IMR-90 (cell line): ENCODE measurements at regions not wholly inside any gene's neighbourhood (a gene's known extent, or its start where the extent isn't known, plus 50 kb on each side); places are given as distances from the start of the nearest gene placed in this dataset.

Source experiments
- ATAC-seq: fragments of 200-7000 bp; cut with Tn5 transposase; 2 replicates; pipeline ENCODE4 v1.9.1; 2020; ENCODE audit warnings: low read depth, mild to moderate bottlenecking, moderate library complexity
- BruUV-seq: library from RNA; stranded (reverse); fragments of 400-500 nt; replicated peaks from 2 replicates; lab custom pipeline; 2021; lab: Mats Ljungman, UMichigan
- CTCF ChIA-PET: fragments of 300-600 bp; formaldehyde crosslinking; extraction: SDS; loops from one replicate; lab custom pipeline; 2021; ENCODE audit warnings: antibody characterized with exemption; lab: Yijun Ruan, JAX
- POLR2A ChIA-PET: fragments of 300-600 bp; sonication (Branson Sonifier 250); formaldehyde crosslinking; loops from one replicate; lab custom pipeline; 2022; ENCODE audit warnings: antibody characterized with exemption; ENCODE audit not compliant: unreplicated experiment; lab: Charles Lee
- DNase-seq: peaks from one replicate; pipeline ENCODE4 v3.0.0; 2013
- H2AFZ ChIP-seq: replicated peaks from 2 replicates; pipeline ENCODE3; 2013; ENCODE audit warnings: low read length, mild to moderate bottlenecking; ENCODE audit not compliant: poor library complexity
- H2AK5ac ChIP-seq: 2 replicates; pipeline ENCODE4 v1.6.1; 2013; ENCODE audit warnings: low read depth, low read length, inconsistent platforms
- H2AK9ac ChIP-seq: replicated peaks from 2 replicates; pipeline ENCODE3; 2013; ENCODE audit warnings: mild to moderate bottlenecking, low read depth, low read length, moderate library complexity; ENCODE audit not compliant: poor library complexity
- H2BK120ac ChIP-seq: 2 replicates; pipeline ENCODE4 v1.6.1; 2013; ENCODE audit warnings: low read depth, low read length, inconsistent platforms
- H2BK15ac ChIP-seq: 3 replicates; pipeline ENCODE4 v1.6.1; 2013; ENCODE audit warnings: low read depth, low read length, inconsistent platforms
- H2BK20ac ChIP-seq: 2 replicates; pipeline ENCODE4 v1.6.1; 2013; ENCODE audit warnings: low read depth, mild to moderate bottlenecking, inconsistent platforms, low read length, moderate library complexity
- H2BK5ac ChIP-seq: 2 replicates; pipeline ENCODE4 v1.6.1; 2013; ENCODE audit warnings: mild to moderate bottlenecking, low read depth, low read length, inconsistent platforms; ENCODE audit not compliant: poor library complexity, severe bottlenecking
- H3K14ac ChIP-seq: replicated peaks from 2 replicates; pipeline ENCODE4 v1.6.1; 2013; ENCODE audit warnings: low read depth, low read length, inconsistent platforms
- H3K18ac ChIP-seq: 2 replicates; pipeline ENCODE4 v1.6.1; 2013; ENCODE audit warnings: low read depth, low read length, control low read depth
- H3K23ac ChIP-seq: 2 replicates; pipeline ENCODE4 v1.6.1; 2013; ENCODE audit warnings: low read depth, low read length, inconsistent platforms
- H3K27ac ChIP-seq: 2 replicates; pipeline ENCODE4 v1.5.1; 2013; ENCODE audit warnings: mild to moderate bottlenecking, control low read depth, low read length; ENCODE audit not compliant: insufficient read depth
- H3K27me3 ChIP-seq: 2 replicates; pipeline ENCODE4 v1.6.1; 2013; ENCODE audit warnings: low read length; ENCODE audit not compliant: control insufficient read depth, insufficient read depth
- H3K36me3 ChIP-seq: 2 replicates; pipeline ENCODE4 v1.6.1; 2013; ENCODE audit warnings: low read length, mixed read lengths; ENCODE audit not compliant: control insufficient read depth, insufficient read depth
- H3K4ac ChIP-seq: 2 replicates; pipeline ENCODE4 v1.6.1; 2013; ENCODE audit warnings: low read depth, low read length, inconsistent platforms
- H3K4me1 ChIP-seq: 2 replicates; pipeline ENCODE4 v1.6.1; 2013; ENCODE audit warnings: low read length, mixed read lengths; ENCODE audit not compliant: control insufficient read depth, insufficient read depth
- H3K4me2 ChIP-seq: 2 replicates; pipeline ENCODE4 v1.6.1; 2013; ENCODE audit warnings: low read depth, mild to moderate bottlenecking, control low read depth, low read length, moderate library complexity
- H3K4me3 ChIP-seq: 2 replicates; pipeline ENCODE4 v1.5.1; 2013; ENCODE audit warnings: low read depth, mild to moderate bottlenecking, control low read depth, low read length, moderate library complexity; ENCODE audit not compliant: insufficient read depth
- H3K56ac ChIP-seq: 2 replicates; pipeline ENCODE4 v1.6.1; 2013; ENCODE audit warnings: low read length, inconsistent platforms; ENCODE audit not compliant: insufficient read depth; ENCODE audit errors: extremely low read depth
- H3K79me1 ChIP-seq, 2 experiments: 2 replicates each; pipeline ENCODE4 v1.6.1; 2013; ENCODE audit warnings: low read length in 2 of 2, inconsistent platforms in 1 of 2, low read depth in 1 of 2
- H3K9ac ChIP-seq: 2 replicates; pipeline ENCODE4 v1.6.1; 2013; ENCODE audit warnings: low read depth, low read length, control low read depth
- H3K9me1 ChIP-seq: 2 replicates; pipeline ENCODE4 v1.6.1; 2013; ENCODE audit warnings: low read length, inconsistent platforms; ENCODE audit not compliant: insufficient read depth
- H3K9me3 ChIP-seq: 2 replicates; pipeline ENCODE4 v1.6.1; 2013; ENCODE audit warnings: low read length; ENCODE audit not compliant: control insufficient read depth, insufficient read depth
- H4K20me1 ChIP-seq: 2 replicates; pipeline ENCODE4 v1.6.1; 2013; ENCODE audit warnings: low read length, inconsistent platforms; ENCODE audit not compliant: insufficient read depth
- H4K5ac ChIP-seq: 2 replicates; pipeline ENCODE4 v1.6.1; 2013; ENCODE audit warnings: mild to moderate bottlenecking, low read depth, low read length, control low read depth
- H4K8ac ChIP-seq, 2 experiments: 2 replicates each; pipeline ENCODE4 v1.6.1; 2013; ENCODE audit warnings: low read depth in 2 of 2, low read length in 2 of 2, control low read depth in 1 of 2, inconsistent platforms in 1 of 2
- H4K91ac ChIP-seq: 2 replicates; pipeline ENCODE4 v1.6.1; 2013; ENCODE audit warnings: low read depth, low read length, inconsistent platforms; ENCODE audit not compliant: insufficient read depth
- MAFK ChIP-seq: IDR thresholded peaks from 2 replicates; pipeline ENCODE4 v1.6.1; 2012; ENCODE audit warnings: low read depth, low read length, improper control_type of control experiment
- RCOR1 ChIP-seq: IDR thresholded peaks from 2 replicates; pipeline ENCODE4 v1.6.1; 2012; ENCODE audit warnings: mild to moderate bottlenecking, low read length, improper control_type of control experiment; ENCODE audit not compliant: insufficient replicate concordance
- SMC3 ChIP-seq: fragments of 150-350 bp; IDR thresholded peaks from 2 replicates; pipeline ENCODE4 v1.6.1; 2016; ENCODE audit warnings: low read depth, mild to moderate bottlenecking, antibody characterized with exemption, low read length, moderate library complexity
- WGBS, 2 experiments: methylation state at CpG; one replicate each; pipeline versions ENCODE4 v1.1.5 to v1.1.7; 2013; ENCODE audit warnings: missing lambda C conversion rate in 2 of 2; ENCODE audit not compliant: insufficient read length in 1 of 2; ENCODE audit errors: extremely low coverage in 2 of 2; 5-methylcytosine and 5-hydroxymethylcytosine counted together
- dilution Hi-C: fragments of 300-500 bp; cut with HindIII; formaldehyde crosslinking; loops from one replicate; pipeline ENCODE4 v1.14.3; 2018; ENCODE audit warnings: low sequenced_read_pairs; ENCODE audit not compliant: unreplicated experiment
- in situ Hi-C: fragments of 300-500 bp; cut with MboI; formaldehyde crosslinking; loops from 3 replicates; pipeline ENCODE4 v1.14.3; 2019; ENCODE audit warnings: low sequenced_read_pairs, inconsistent platforms, mixed read lengths
- intact Hi-C: fragments of 100-400 bp; cut with micrococcal nuclease; formaldehyde crosslinking; loops from 2 replicates; pipeline ENCODE4 v1.10.0; 2022

DNA sequence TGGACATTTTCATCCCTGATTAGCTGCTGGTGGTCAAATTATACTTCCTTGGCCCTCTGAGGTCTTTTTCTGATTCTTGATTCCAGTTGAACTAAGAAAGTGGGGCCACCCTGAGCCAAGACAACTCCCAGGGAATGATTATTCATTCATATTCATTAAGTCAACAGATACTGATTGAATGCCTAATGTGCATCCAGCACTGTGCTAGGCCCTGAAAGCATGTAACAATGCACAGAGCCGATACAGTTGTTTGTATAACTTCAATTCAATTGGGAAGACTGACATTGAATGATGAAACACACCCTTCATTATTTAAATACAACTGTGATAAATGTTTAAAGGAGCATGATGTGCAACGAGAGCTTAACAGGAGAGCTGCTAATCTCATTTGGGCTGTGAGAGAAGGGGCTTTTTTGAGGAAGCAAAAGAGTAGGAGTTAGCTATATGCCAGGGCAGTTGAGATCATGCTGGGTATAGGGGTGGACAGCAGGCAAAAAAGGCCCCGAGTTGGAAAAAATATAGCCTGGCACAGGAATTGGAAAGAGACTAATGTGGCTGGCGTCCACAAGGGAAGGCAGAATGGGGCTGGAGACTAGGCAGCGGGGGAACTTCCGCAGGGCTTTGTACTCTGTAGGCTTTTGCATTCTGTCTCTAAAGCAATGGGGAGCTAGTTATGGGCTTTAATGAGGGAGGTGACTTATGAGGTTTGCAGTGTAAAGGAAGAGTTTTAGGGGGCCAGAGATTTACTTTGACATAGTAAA is 57.2 kb upstream of the ACVR1 start:
- no peak overlapping the region for H2BK20ac ChIP-seq
- no peak overlapping the region for H3K4me3 ChIP-seq
- no peak overlapping the region for H4K5ac ChIP-seq
- no peaks in the 10 kb centered on the region for H3K36me3 ChIP-seq
- dilution Hi-C loops = no loop called here
- peaks cover 5% of the 10 kb centered on the region for H3K27me3 ChIP-seq
- POLR2A ChIA-PET = no interaction called here
- H2BK15ac ChIP-seq = no peak overlapping the region
- no peak overlapping the region for H3K27ac ChIP-seq
- BruUV-seq = no TSS peak
- no peak overlapping the region for H4K91ac ChIP-seq
- WGBS, 2 experiments = 54% methylated on average over 2 of the region's 6 CpGs; no CpG with 5 or more reads in 1 of the 2 experiments
- no peaks in the 10 kb centered on the region for H3K4me1 ChIP-seq
- in situ Hi-C loops = no loop called here
- H3K9me3 ChIP-seq = no peaks in the 10 kb centered on the region
- intact Hi-C loops = no loop called here
- no peaks in the 10 kb centered on the region for H3K9me1 ChIP-seq
- no peak overlapping the region for H3K4ac ChIP-seq
- DNase-seq (no peak), ATAC-seq (no peak)
- no peak overlapping the region for H3K56ac ChIP-seq
- H3K14ac ChIP-seq = no peak overlapping the region
- no peak overlapping the region for H2BK5ac ChIP-seq
- no peak overlapping the region for H4K8ac ChIP-seq
- H3K9ac ChIP-seq = no peak overlapping the region
- no peak overlapping the region for H2AK9ac ChIP-seq
- no peaks in the 10 kb centered on the region for H3K79me1 ChIP-seq
- H2BK120ac ChIP-seq = no peak overlapping the region
- CTCF ChIA-PET = interaction anchor here (0.5 kb wide), 2 partner anchors 28 to 1183 kb away, joined by 4 to 6 read pairs; no protein-coding TSS in a partner anchor
- no peak overlapping the region for H2AK5ac ChIP-seq
- no peak overlapping the region for H3K18ac ChIP-seq
- H4K20me1 ChIP-seq = no peaks in the 10 kb centered on the region
- no peak overlapping the region for H3K4me2 ChIP-seq
- H2AFZ ChIP-seq = no peak overlapping the region
- no peak overlapping the region for H3K23ac ChIP-seq
- TF ChIP-seq RCOR1 (no peak), SMC3 (no peak), MAFK (no peak)
